ENCODE measurements at regions not wholly inside any gene's neighbourhood (a gene's known extent, or its start where the extent isn't known, plus 50 kb on each side); places are given as distances from the start of the nearest gene placed in this dataset.

DNA sequence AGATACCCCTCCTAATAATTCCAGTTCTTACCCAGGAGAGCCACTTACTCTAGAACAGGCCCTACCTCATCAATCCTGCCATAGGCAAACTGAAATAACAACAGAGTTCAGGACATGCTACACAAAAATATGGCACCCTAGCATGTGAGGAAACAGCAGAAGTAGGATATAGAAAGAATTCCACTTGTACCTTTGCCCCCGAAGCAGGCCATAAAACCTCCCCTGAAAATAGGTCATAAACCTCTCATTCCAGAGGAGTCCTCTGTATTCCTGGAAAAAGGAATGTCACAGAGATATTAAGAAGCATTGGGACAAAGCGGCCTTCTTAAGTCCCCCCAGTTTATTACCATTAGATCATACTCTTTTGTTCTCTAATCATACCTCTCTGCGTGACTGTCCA lies 504.3 kb upstream of the MARCKS start:
- Histone ChIP-seq H3K4me3 (no peak overlapping the region), H3K9me3 (no peaks in the 10 kb centered on the region), H3K27me3 (no peaks in the 10 kb centered on the region), H3K36me3 (no peaks in the 10 kb centered on the region), H3K27ac (no peak overlapping the region), H3K4me1 (peaks cover 0 to 18% of the 10 kb centered on the region in 2 donors)
- no peak for DNase-seq (ENCODE audit: low spot score)
- TF ChIP-seq, protein P1, sequence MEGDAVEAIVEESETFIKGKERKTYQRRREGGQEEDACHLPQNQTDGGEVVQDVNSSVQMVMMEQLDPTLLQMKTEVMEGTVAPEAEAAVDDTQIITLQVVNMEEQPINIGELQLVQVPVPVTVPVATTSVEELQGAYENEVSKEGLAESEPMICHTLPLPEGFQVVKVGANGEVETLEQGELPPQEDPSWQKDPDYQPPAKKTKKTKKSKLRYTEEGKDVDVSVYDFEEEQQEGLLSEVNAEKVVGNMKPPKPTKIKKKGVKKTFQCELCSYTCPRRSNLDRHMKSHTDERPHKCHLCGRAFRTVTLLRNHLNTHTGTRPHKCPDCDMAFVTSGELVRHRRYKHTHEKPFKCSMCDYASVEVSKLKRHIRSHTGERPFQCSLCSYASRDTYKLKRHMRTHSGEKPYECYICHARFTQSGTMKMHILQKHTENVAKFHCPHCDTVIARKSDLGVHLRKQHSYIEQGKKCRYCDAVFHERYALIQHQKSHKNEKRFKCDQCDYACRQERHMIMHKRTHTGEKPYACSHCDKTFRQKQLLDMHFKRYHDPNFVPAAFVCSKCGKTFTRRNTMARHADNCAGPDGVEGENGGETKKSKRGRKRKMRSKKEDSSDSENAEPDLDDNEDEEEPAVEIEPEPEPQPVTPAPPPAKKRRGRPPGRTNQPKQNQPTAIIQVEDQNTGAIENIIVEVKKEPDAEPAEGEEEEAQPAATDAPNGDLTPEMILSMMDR (IDR thresholded peaks at IDR 0.05), result no peak

DNA sequence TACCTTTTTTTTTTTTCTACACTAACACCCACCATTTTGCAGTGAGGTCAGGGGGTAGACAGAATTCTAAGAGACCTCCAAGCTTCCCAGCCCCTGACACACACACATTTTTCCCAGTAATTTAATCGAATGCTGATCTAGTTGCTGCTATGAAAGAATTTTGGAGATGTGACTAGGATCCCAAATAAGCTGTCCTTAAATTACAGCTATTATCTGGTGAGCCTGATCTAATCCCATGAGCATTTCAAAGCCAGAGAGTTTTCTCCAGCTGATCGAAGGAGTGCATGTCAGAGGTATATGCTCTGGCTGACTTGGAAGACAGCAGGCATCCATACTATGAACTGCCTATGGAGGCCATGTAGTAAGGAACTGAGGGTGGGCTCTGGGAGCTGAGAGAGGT lies 503.8 kb upstream of the MARCKS start:
- Histone ChIP-seq H3K4me3 (no peak overlapping the region), H3K9me3 (no peaks in the 10 kb centered on the region), H3K27ac (no peak overlapping the region), H3K27me3 (no peaks in the 10 kb centered on the region), H3K36me3 (no peaks in the 10 kb centered on the region), H3K4me1 (peaks cover 0 to 18% of the 10 kb centered on the region in 2 donors)
- TF ChIP-seq, protein P1 (IDR thresholded peaks at IDR 0.05), result no peak
- no peak for DNase-seq (ENCODE audit: low spot score)

DNA sequence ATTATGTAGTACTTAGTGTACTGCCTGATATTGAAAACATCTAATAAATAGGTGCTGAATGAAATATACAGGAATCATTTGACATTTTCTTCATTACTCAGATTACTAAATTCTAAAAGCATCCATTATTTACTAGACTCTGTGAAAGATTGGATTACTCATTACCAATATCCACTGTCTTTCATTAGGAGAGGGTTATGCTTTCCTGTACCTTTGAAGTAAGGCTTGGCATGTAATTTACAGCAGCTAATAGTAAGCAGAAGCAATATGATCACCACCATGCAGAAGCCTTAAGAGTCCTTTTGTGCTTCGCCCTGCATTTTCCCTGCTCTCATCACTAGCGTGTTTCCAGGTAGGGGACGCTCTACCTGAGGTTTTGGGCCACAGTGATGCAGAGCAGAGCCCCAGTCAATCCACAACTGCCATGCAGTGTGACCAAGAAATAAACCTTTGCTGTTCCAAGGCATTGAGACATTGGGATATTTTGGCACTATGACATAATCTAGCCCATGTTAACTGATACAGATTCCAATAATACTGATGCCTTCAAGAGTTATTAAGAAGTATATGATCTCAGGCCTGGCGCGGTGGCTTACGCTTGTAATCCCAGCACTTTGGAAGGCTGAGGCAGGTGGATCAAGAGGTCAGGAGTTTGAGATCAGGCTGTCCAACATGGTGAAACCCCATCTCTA lies 502.8 kb upstream of the MARCKS start:
- no peak for DNase-seq (ENCODE audit: low spot score)
- no peak overlapping the region for H3K27ac ChIP-seq
- TF ChIP-seq, protein P1 (IDR thresholded peaks at IDR 0.05), result no peak
- no peak overlapping the region for H3K4me3 ChIP-seq
- H3K36me3 ChIP-seq, result no peaks in the 10 kb centered on the region
- H3K9me3 ChIP-seq, result no peaks in the 10 kb centered on the region
- H3K27me3 ChIP-seq, result no peaks in the 10 kb centered on the region
- peaks cover 0 to 18% of the 10 kb centered on the region in 2 donors for H3K4me1 ChIP-seq

DNA sequence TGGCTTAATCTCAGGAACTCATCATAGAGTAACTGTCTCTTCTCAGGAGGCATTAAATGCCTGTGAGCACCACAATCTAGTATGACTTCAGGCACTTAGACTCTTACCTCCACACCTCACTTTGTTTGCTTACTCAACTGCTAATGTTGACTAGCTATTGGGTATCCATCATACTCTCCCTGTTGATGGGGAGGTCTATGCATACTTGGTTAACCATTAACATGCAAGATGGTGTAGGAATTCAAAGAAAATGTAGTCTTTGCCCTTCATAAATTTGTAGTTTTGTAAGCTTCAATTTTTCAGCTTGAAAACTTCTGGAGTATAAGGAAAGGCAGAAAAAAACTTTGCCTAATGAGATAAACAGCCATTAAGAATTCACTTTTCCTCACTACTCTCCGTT lies 501.0 kb upstream of the MARCKS start:
- TF ChIP-seq, protein P1 (IDR thresholded peaks at IDR 0.05), result no peak
- Histone ChIP-seq H3K4me3 (no peak overlapping the region), H3K36me3 (no peaks in the 10 kb centered on the region), H3K27ac (no peak overlapping the region), H3K9me3 (no peaks in the 10 kb centered on the region), H3K27me3 (no peaks in the 10 kb centered on the region), H3K4me1 (peaks cover 0 to 12% of the 10 kb centered on the region in 2 donors)
- DNase-seq (ENCODE audit: low spot score), result no peak

DNA sequence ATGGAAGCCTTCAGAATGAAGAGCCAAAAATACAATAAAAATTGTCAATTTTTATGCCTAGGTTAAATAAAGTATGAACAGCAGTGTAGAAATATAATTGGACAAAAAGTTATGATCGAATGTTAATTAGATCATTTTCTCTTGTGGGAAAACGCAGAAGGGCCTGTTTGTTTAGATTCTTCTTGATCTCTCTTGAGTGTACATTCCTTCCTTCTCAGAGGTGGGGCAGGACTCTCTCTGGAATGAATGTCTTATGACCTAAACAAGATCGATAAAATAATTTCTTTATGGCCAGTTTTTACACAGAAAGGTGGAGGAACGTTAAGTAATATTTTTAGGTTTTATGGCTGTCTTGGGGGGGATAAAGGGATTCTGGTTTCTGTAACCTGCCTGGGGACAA lies 500.1 kb upstream of the MARCKS start:
- Histone ChIP-seq H3K36me3 (no peaks in the 10 kb centered on the region), H3K27ac (no peak overlapping the region), H3K4me1 (peaks cover 0 to 3% of the 10 kb centered on the region in 2 donors), H3K27me3 (no peaks in the 10 kb centered on the region), H3K4me3 (no peak overlapping the region), H3K9me3 (no peaks in the 10 kb centered on the region)
- TF ChIP-seq, protein P1 (IDR thresholded peaks at IDR 0.05), result no peak
- no peak for DNase-seq (ENCODE audit: low spot score)

DNA sequence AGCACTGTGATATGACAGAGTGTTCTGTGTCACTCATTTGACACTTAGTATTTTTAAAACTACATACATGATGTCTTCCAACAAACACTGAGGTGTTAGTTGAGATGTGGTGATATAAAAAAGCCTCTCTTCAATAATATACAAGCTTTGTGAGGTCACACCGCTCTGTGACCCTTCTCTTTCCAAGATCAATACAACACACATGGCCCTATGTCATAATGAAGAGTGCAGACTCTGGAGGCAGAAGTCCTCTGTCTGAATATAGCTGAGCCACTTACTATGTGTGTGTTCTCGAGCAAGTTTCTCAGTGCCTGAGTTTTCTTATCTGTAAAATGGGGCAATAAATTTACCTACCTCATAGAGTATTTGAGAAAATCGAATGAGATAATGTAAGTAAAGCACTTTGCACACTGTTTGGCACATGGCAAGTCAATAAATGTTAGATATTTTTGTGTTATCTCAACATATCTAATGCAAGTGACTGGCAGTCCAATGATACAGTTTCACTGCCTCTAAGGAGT lies 499.0 kb upstream of the MARCKS start:
- no peak overlapping the region for H3K27ac ChIP-seq
- no peaks in the 10 kb centered on the region for H3K9me3 ChIP-seq
- no peak for DNase-seq (ENCODE audit: low spot score)
- no peaks in the 10 kb centered on the region for H3K27me3 ChIP-seq
- no peak overlapping the region for H3K4me3 ChIP-seq
- TF ChIP-seq, protein P1 (IDR thresholded peaks at IDR 0.05), result no peak
- no peaks in the 10 kb centered on the region for H3K36me3 ChIP-seq
- no peaks in the 10 kb centered on the region for H3K4me1 ChIP-seq
